ENCODE measurements at regions not wholly inside any gene's neighbourhood (a gene's known extent, or its start where the extent isn't known, plus 50 kb on each side); places are given as distances from the start of the nearest gene placed in this dataset.
"Not testable (repeated sequence)": the region's sequence is repeated elsewhere in the genome, so short reads cannot be mapped to it uniquely, and the experiment has no call there.

DNA sequence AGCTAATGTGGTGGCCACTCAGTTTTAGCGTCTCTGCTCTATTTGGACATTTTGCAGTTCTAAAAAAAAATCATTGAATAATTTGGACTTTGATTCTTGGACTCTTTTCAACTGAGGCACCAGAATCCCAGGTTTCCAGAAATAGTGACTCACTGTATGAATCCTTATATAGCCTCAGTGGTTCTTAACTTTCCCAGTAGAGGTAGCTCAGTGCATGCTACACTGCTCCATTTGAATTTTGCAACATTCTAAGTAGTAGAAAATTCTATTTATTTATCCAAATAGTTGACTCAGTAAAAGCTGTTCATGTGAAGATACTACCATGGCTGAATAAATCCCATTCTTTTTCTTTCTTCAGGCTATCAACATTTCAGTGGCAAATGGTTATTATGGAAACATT, 1544.0 kb downstream of the RPIA start:
- TF ChIP-seq, protein P1, sequence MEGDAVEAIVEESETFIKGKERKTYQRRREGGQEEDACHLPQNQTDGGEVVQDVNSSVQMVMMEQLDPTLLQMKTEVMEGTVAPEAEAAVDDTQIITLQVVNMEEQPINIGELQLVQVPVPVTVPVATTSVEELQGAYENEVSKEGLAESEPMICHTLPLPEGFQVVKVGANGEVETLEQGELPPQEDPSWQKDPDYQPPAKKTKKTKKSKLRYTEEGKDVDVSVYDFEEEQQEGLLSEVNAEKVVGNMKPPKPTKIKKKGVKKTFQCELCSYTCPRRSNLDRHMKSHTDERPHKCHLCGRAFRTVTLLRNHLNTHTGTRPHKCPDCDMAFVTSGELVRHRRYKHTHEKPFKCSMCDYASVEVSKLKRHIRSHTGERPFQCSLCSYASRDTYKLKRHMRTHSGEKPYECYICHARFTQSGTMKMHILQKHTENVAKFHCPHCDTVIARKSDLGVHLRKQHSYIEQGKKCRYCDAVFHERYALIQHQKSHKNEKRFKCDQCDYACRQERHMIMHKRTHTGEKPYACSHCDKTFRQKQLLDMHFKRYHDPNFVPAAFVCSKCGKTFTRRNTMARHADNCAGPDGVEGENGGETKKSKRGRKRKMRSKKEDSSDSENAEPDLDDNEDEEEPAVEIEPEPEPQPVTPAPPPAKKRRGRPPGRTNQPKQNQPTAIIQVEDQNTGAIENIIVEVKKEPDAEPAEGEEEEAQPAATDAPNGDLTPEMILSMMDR (conservative IDR thresholded peaks at IDR 0.05; ENCODE audit: low read depth, low read length) = not testable (repeated sequence)
- not testable (repeated sequence) for TF ChIP-seq EZH2 (IDR thresholded peaks at IDR 0.05; ENCODE audit: low read length, unreplicated experiment); EZH2phosphoT487 (IDR thresholded peaks at IDR 0.05; ENCODE audit: borderline replicate concordance, low read length)

All from PC-3 (cell line).